ENCODE measurements at regions not wholly inside any gene's neighbourhood (a gene's known extent, or its start where the extent isn't known, plus 50 kb on each side); places are given as distances from the start of the nearest gene placed in this dataset.
"Not testable (repeated sequence)": the region's sequence is repeated elsewhere in the genome, so short reads cannot be mapped to it uniquely, and the experiment has no call there.

DNA sequence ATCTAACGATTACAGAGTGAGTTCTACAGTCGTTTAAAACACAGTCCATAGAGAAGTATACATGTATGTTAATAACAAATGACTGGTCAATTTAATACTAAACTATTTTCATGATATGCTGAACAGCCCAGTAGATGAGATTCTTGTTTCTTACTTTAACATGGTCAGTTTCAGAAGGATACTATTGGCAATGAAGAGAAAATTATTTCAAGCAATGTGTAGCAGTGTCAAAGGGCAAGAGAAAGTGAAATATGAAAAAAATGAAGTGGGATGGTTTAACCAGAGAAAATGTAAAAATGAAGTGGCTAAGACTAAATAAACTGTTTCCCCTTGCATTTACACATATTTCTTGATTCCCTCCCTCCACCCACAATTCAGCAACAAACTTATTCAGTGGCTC, 192.1 kb upstream of the TTC14 start:
- Histone ChIP-seq H3K27me3 (ENCODE audit: control insufficient read depth, insufficient read depth, low read length) (no peaks in the 10 kb centered on the region), H3K36me3 (ENCODE audit: control insufficient read depth, insufficient read depth, low read length) (no peaks in the 10 kb centered on the region), H3K4me1 (ENCODE audit: control insufficient read depth, insufficient read depth, low read length) (no peaks in the 10 kb centered on the region), H3K9ac (ENCODE audit: low read length) (no peak overlapping the region), H3K4me3 (ENCODE audit: low read depth, low read length) (no peak overlapping the region), H3K9me3 (ENCODE audit: control insufficient read depth, insufficient read depth, low read depth, low read length) (no peaks in the 10 kb centered on the region), H3K27ac (ENCODE audit: low read depth, low read length) (no peak overlapping the region)

DNA sequence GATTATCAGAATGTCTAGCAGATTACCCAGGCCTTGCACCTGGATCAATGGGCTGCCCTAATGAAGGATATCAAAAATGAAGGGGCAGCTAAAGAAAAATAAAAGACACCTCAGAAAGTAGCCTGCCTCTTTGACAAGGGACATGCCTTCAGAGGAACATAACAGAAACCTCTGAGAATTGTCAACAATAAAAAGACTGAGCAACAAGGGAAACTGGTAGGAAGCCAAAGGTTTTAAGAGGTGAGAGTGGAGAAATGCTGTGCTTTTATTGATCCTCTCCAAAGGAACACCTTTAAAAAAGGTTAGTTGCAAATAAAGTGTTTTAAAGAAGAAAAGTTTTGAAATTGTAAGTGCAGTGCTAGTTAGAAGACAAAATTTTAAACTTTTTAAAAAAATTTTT, 187.8 kb upstream of the TTC14 start:
- Histone ChIP-seq H3K27me3 (ENCODE audit: control insufficient read depth, insufficient read depth, low read length) (no peaks in the 10 kb centered on the region), H3K4me3 (ENCODE audit: low read depth, low read length) (no peak overlapping the region), H3K9me3 (ENCODE audit: control insufficient read depth, insufficient read depth, low read depth, low read length) (no peaks in the 10 kb centered on the region), H3K27ac (ENCODE audit: low read depth, low read length) (no peak overlapping the region), H3K36me3 (ENCODE audit: control insufficient read depth, insufficient read depth, low read length) (no peaks in the 10 kb centered on the region), H3K9ac (ENCODE audit: low read length) (no peak overlapping the region), H3K4me1 (ENCODE audit: control insufficient read depth, insufficient read depth, low read length) (no peaks in the 10 kb centered on the region)

DNA sequence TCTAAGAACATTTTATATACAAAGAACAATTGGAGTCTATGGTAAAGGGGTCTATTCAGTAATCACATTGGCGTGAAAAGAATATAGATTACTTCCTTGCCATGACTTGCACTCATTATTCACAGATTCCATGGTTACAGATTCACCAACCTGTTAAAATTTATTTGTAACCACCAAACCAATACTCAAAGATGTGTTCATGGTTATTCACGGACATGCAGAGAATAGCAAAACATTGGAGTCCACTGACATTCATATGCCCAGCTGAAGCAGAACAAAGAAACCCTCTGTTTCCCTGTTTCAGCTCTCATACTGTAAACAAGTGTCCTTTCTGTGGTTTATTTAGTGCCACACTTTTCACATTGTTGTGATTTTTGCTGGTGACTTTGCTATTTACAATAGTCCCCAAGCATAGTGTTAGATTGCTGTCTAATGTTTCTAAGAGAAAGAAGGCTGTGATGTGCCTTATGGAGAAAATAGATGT, 185.8 kb upstream of the TTC14 start:
- Histone ChIP-seq H3K27me3 (ENCODE audit: control insufficient read depth, insufficient read depth, low read length) (no peaks in the 10 kb centered on the region), H3K4me1 (ENCODE audit: control insufficient read depth, insufficient read depth, low read length) (no peaks in the 10 kb centered on the region), H3K9ac (ENCODE audit: low read length) (no peak overlapping the region), H3K9me3 (ENCODE audit: control insufficient read depth, insufficient read depth, low read depth, low read length) (no peaks in the 10 kb centered on the region), H3K36me3 (ENCODE audit: control insufficient read depth, insufficient read depth, low read length) (no peaks in the 10 kb centered on the region), H3K4me3 (ENCODE audit: low read depth, low read length) (no peak overlapping the region), H3K27ac (ENCODE audit: low read depth, low read length) (no peak overlapping the region)

DNA sequence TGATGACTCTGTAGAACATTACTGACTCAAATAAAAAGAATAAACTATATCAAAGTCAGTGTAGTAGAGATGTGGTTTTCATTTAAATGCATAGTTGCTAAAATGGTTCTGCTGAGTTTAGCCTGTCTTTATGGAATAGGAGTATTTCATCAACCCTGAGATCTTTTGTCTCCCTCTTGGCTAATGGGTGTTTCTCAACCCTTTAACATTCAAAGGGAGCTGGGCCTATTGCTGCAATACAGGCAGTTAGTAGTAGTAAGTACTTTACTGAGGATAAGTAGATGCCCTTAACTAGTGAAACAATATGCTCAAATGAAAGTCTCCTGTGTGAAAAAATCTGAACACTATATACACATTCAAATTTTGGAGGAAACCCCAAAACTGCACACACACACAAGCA, 184.7 kb upstream of the TTC14 start:
- Histone ChIP-seq H3K27me3 (ENCODE audit: control insufficient read depth, insufficient read depth, low read length) (no peaks in the 10 kb centered on the region), H3K27ac (ENCODE audit: low read depth, low read length) (no peak overlapping the region), H3K9ac (ENCODE audit: low read length) (no peak overlapping the region), H3K36me3 (ENCODE audit: control insufficient read depth, insufficient read depth, low read length) (no peaks in the 10 kb centered on the region), H3K4me3 (ENCODE audit: low read depth, low read length) (no peak overlapping the region), H3K4me1 (ENCODE audit: control insufficient read depth, insufficient read depth, low read length) (no peaks in the 10 kb centered on the region), H3K9me3 (ENCODE audit: control insufficient read depth, insufficient read depth, low read depth, low read length) (no peaks in the 10 kb centered on the region)

DNA sequence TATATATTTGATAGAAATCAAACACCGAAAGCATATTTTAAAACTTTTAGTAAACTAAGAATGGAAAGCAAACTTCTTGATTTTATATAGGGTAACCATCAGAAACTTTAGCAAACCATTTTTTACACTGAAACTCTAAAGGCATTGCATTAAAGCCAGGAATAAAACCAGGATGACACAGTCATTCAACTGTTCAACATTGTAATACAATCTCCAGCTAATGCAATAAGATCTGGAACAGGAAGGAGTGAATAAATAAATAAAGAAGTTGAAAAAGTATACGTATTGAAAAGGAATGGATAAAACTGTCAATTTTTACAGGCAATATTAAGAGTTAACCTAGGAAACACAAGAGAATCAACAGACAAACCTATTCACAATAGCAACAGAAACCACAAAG, 181.9 kb upstream of the TTC14 start:
- Histone ChIP-seq H3K4me1 (ENCODE audit: control insufficient read depth, insufficient read depth, low read length) (no peaks in the 10 kb centered on the region), H3K36me3 (ENCODE audit: control insufficient read depth, insufficient read depth, low read length) (no peaks in the 10 kb centered on the region), H3K27ac (ENCODE audit: low read depth, low read length) (no peak overlapping the region), H3K9ac (ENCODE audit: low read length) (no peak overlapping the region), H3K27me3 (ENCODE audit: control insufficient read depth, insufficient read depth, low read length) (no peaks in the 10 kb centered on the region), H3K9me3 (ENCODE audit: control insufficient read depth, insufficient read depth, low read depth, low read length) (no peaks in the 10 kb centered on the region), H3K4me3 (ENCODE audit: low read depth, low read length) (no peak overlapping the region)

DNA sequence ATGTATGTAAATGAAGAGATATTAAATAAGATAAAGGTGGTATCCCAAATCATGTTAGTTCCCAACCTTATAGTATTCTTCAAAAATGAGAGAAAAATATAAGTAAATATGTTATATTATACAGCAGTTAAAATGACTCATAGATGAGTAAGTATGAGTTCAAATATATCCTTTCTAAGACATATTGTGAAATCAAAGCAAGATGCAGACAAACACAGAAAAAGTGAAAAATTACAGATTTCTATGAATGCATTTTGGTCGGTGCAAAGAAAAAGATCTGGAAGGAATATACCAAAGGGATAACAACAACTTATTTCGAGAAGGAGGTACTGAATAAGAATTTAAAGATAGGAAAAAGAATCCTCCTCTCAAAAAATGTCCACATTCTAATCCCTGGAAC, 181.2 kb upstream of the TTC14 start:
- no peak overlapping the region for H3K4me3 ChIP-seq (ENCODE audit: low read depth, low read length)
- no peak overlapping the region for H3K9ac ChIP-seq (ENCODE audit: low read length)
- no peaks in the 10 kb centered on the region for H3K36me3 ChIP-seq (ENCODE audit: control insufficient read depth, insufficient read depth, low read length)
- no peak overlapping the region for H3K27ac ChIP-seq (ENCODE audit: low read depth, low read length)
- no peaks in the 10 kb centered on the region for H3K9me3 ChIP-seq (ENCODE audit: control insufficient read depth, insufficient read depth, low read depth, low read length)
- no peaks in the 10 kb centered on the region for H3K4me1 ChIP-seq (ENCODE audit: control insufficient read depth, insufficient read depth, low read length)
- no peaks in the 10 kb centered on the region for H3K27me3 ChIP-seq (ENCODE audit: control insufficient read depth, insufficient read depth, low read length)

DNA sequence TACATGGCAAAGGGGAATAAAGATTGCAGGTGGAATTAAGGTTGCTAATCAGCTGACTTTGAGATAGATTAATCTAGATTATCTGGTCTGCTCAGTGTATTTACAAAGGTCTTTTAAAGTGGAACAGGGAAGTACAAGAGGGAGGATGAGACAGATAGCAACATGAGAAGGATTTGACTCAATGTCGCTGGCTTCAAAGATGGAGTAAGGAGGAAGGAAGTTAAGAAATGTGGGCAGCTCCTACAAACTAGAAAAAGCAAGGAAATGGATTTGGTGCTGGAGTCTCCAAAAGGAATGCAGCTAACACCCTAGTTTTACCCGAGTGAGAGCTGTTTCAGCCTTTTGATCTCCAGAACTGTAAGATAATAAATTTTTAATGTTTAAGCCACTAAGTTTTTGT, 180.7 kb upstream of the TTC14 start:
- H3K9ac ChIP-seq (ENCODE audit: low read length) = no peak overlapping the region
- no peak overlapping the region for H3K27ac ChIP-seq (ENCODE audit: low read depth, low read length)
- H3K4me1 ChIP-seq (ENCODE audit: control insufficient read depth, insufficient read depth, low read length) = no peaks in the 10 kb centered on the region
- H3K36me3 ChIP-seq (ENCODE audit: control insufficient read depth, insufficient read depth, low read length) = no peaks in the 10 kb centered on the region
- no peaks in the 10 kb centered on the region for H3K9me3 ChIP-seq (ENCODE audit: control insufficient read depth, insufficient read depth, low read depth, low read length)
- no peaks in the 10 kb centered on the region for H3K27me3 ChIP-seq (ENCODE audit: control insufficient read depth, insufficient read depth, low read length)
- H3K4me3 ChIP-seq (ENCODE audit: low read depth, low read length) = no peak overlapping the region

DNA sequence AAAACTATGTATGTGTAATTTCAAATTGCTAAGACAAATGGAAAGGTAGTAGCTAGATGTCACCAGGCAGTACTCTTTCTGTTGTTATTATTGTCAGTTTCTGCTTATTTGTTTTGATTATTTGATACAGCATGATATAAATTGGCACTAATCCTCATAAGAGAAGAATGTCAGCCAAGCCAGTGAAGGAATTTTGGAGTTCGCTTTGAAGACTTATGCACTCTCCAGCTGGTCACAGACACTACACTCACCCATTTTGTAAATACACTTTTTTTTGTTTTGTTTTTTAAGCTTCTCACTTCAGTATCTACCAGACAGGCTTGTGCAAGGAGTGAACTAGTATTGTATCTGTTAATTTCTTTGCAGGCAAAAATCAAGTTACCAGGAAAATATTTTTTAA, 180.2 kb upstream of the TTC14 start:
- Histone ChIP-seq H3K27me3 (ENCODE audit: control insufficient read depth, insufficient read depth, low read length) (no peaks in the 10 kb centered on the region), H3K27ac (ENCODE audit: low read depth, low read length) (no peak overlapping the region), H3K9ac (ENCODE audit: low read length) (no peak overlapping the region), H3K4me1 (ENCODE audit: control insufficient read depth, insufficient read depth, low read length) (no peaks in the 10 kb centered on the region), H3K9me3 (ENCODE audit: control insufficient read depth, insufficient read depth, low read depth, low read length) (no peaks in the 10 kb centered on the region), H3K4me3 (ENCODE audit: low read depth, low read length) (no peak overlapping the region), H3K36me3 (ENCODE audit: control insufficient read depth, insufficient read depth, low read length) (no peaks in the 10 kb centered on the region)

DNA sequence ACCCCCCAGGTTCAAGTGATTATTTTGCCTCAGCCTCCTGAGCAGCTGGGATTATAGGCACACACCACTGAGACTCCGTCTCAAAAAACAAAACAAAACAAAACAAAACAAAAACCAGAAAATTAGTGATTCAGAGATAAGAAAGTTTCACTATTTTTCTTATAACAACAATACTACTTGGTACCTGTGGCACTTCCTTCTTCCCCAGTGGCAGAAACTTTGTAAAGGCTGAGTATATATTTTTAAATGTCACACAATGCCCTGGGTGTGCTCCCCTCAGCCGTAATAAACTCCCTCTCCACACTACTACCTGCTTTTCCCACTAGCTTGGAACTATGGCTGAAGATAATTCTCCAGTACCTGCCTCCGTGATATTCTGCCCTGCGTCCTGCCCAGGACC, 177.7 kb upstream of the TTC14 start:
- not testable (repeated sequence) for H3K4me3 ChIP-seq (ENCODE audit: low read depth, low read length); H3K36me3 ChIP-seq (ENCODE audit: control insufficient read depth, insufficient read depth, low read length); H3K9ac ChIP-seq (ENCODE audit: low read length); H3K27me3 ChIP-seq (ENCODE audit: control insufficient read depth, insufficient read depth, low read length); H3K9me3 ChIP-seq (ENCODE audit: control insufficient read depth, insufficient read depth, low read depth, low read length); H3K4me1 ChIP-seq (ENCODE audit: control insufficient read depth, insufficient read depth, low read length); H3K27ac ChIP-seq (ENCODE audit: low read depth, low read length)

DNA sequence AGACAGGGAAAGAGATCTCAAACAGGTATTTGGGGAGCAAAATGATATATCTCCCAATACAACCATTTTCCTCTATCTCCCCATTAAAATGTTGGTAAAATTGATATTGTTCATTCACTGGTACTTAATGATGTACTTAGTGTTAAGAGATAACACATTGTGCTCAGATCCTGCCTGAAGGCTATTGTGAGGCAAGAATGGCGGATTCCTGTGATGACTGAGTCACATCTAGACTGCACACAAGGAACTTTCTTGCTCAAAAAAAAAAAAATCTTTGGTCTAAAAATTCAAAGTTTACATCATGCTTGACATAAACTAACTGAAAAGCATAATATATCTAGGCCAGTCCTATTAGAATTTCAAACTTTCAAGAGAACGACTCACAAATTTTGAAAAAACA, 171.1 kb upstream of the TTC14 start:
- H3K4me1 ChIP-seq (ENCODE audit: control insufficient read depth, insufficient read depth, low read length) = no peaks in the 10 kb centered on the region
- no peak overlapping the region for H3K9ac ChIP-seq (ENCODE audit: low read length)
- no peaks in the 10 kb centered on the region for H3K9me3 ChIP-seq (ENCODE audit: control insufficient read depth, insufficient read depth, low read depth, low read length)
- no peaks in the 10 kb centered on the region for H3K27me3 ChIP-seq (ENCODE audit: control insufficient read depth, insufficient read depth, low read length)
- H3K4me3 ChIP-seq (ENCODE audit: low read depth, low read length) = no peak overlapping the region
- H3K36me3 ChIP-seq (ENCODE audit: control insufficient read depth, insufficient read depth, low read length) = no peaks in the 10 kb centered on the region
- H3K27ac ChIP-seq (ENCODE audit: low read depth, low read length) = no peak overlapping the region

DNA sequence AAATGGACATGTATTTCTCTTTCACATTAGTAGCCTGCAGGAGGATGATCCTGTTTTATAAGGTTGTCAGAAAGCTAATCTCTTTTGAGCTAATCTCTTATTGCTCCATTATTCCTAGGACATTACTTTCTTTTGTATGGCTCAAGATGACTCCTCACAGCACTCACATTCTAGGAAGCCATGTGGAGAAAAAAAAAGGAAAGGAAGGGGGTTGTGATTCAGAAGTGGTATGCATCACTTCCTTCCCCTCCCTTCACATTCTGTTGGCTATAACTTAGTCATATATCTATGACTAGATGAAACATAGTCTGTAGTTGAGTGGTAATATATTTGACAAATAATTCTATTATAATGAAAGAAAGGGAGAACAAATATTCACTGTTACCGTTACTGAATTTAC, 168.8 kb upstream of the TTC14 start:
- no peak overlapping the region for H3K27ac ChIP-seq (ENCODE audit: low read depth, low read length)

DNA sequence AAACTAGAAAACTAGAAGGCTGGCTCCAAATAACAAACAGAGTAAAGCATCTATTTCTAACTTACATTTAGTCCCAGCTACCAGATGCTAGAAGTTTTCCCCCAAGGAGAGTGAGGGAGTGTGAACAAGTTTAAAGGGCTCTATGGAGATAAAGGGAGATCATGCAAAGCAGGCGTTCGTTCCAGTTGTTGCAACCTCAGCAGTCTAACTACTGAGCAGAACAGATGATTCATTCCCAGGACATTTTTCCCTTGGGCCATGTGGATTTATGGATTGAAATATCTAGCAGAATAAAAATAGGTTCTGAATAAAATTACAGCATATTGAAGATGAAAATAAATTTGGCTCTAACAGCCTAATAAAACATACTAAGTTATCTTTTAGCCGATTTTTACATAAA, 154.8 kb upstream of the TTC14 start:
- Histone ChIP-seq H3K4me1 (ENCODE audit: control insufficient read depth, insufficient read depth, low read length) (no peaks in the 10 kb centered on the region), H3K27ac (ENCODE audit: low read depth, low read length) (no peak overlapping the region), H3K36me3 (ENCODE audit: control insufficient read depth, insufficient read depth, low read length) (no peaks in the 10 kb centered on the region), H3K9ac (ENCODE audit: low read length) (no peak overlapping the region), H3K4me3 (ENCODE audit: low read depth, low read length) (no peak overlapping the region), H3K27me3 (ENCODE audit: control insufficient read depth, insufficient read depth, low read length) (no peaks in the 10 kb centered on the region), H3K9me3 (ENCODE audit: control insufficient read depth, insufficient read depth, low read depth, low read length) (0 out of 2 replicates have a peak, but pooled peaks cover 4% of the 10 kb centered on the region)

More for the DNA sequence above, 168.8 kb upstream of the TTC14 start:
- Histone ChIP-seq H3K9ac (ENCODE audit: low read length) (no peak overlapping the region), H3K4me3 (ENCODE audit: low read depth, low read length) (no peak overlapping the region), H3K36me3 (ENCODE audit: control insufficient read depth, insufficient read depth, low read length) (no peaks in the 10 kb centered on the region), H3K27me3 (ENCODE audit: control insufficient read depth, insufficient read depth, low read length) (no peaks in the 10 kb centered on the region), H3K4me1 (ENCODE audit: control insufficient read depth, insufficient read depth, low read length) (no peaks in the 10 kb centered on the region), H3K9me3 (ENCODE audit: control insufficient read depth, insufficient read depth, low read depth, low read length) (no peaks in the 10 kb centered on the region)

All from HUES6 (cell line).